Ascending aorta (tissue), 2 donors: ENCODE measurements at regions not wholly inside any gene's neighbourhood (a gene's known extent, or its start where the extent isn't known, plus 50 kb on each side); places are given as distances from the start of the nearest gene placed in this dataset.
"Not testable (repeated sequence)": the region's sequence is repeated elsewhere in the genome, so short reads cannot be mapped to it uniquely, and the experiment has no call there.

Source experiments
- DNase-seq, 2 donors: peaks; one replicate each; pipeline ENCODE4 v3.0.0-alpha.2; 2019; ENCODE audit warnings: low spot score in 2 of 2
- H3K27ac ChIP-seq, 2 donors: fragments of 200-600 bp; sonication (generic); one replicate each; pipeline ENCODE4 v1.5.1; 2016 to 2017; ENCODE audit warnings: mild to moderate bottlenecking in 1 of 2
- H3K27me3 ChIP-seq: fragments of 200-600 bp; sonication (generic); one replicate; pipeline ENCODE4 v1.5.1; 2017
- H3K36me3 ChIP-seq, 2 donors: fragments of 200-600 bp; sonication (generic); one replicate each; pipeline ENCODE4 v1.5.1; 2016
- H3K4me1 ChIP-seq, 2 donors: fragments of 200-600 bp; sonication (generic); one replicate each; pipeline ENCODE4 v1.5.1; 2016 to 2017; ENCODE audit warnings: mild to moderate bottlenecking in 1 of 2
- H3K4me3 ChIP-seq, 2 donors: fragments of 200-600 bp; sonication (generic); one replicate each; pipeline ENCODE4 v1.5.1; 2016 to 2017; ENCODE audit warnings: mild to moderate bottlenecking in 1 of 2
- H3K9me3 ChIP-seq, 2 donors: fragments of 200-600 bp; sonication (generic); one replicate each; pipeline ENCODE4 v1.5.1; 2016
- intact Hi-C: fragments of 100-400 bp; cut with DNase I; formaldehyde crosslinking; loops from one replicate; pipeline ENCODE4 v1.15.1; 2023
- TF ChIP-seq, protein P1 (sequence below), 3 experiments: fragments of 200-600 bp in 2 of 3; fragments of 450-650 bp in 1 of 3; sonication (generic) in 2 of 3; IDR thresholded peaks; one replicate each; pipeline ENCODE4 v1.5.1; 2016 to 2019; ENCODE audit warnings: antibody characterized with exemption in 3 of 3, mild to moderate bottlenecking in 1 of 3, moderate library complexity in 1 of 3

DNA sequence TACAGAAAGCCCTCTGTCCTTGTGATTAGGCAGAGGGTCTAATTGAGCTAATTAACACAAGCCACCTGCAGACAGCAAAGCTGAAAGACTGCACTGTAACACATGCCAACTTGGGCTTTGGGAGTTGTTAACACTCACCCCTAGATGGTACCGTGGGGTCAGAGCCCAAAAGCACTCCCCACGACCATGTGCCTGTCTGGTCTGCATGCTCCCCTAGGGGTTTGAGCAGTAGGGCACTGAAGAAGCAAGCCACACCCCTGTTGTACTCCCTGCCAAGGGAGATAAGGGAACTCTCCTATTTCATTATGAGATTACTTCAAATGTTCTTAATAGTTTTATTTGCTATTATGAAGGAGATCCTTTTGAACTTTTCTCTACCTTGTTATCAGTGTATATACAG is 560.1 kb upstream of the FSHR start:
- TF ChIP-seq, protein P1, sequence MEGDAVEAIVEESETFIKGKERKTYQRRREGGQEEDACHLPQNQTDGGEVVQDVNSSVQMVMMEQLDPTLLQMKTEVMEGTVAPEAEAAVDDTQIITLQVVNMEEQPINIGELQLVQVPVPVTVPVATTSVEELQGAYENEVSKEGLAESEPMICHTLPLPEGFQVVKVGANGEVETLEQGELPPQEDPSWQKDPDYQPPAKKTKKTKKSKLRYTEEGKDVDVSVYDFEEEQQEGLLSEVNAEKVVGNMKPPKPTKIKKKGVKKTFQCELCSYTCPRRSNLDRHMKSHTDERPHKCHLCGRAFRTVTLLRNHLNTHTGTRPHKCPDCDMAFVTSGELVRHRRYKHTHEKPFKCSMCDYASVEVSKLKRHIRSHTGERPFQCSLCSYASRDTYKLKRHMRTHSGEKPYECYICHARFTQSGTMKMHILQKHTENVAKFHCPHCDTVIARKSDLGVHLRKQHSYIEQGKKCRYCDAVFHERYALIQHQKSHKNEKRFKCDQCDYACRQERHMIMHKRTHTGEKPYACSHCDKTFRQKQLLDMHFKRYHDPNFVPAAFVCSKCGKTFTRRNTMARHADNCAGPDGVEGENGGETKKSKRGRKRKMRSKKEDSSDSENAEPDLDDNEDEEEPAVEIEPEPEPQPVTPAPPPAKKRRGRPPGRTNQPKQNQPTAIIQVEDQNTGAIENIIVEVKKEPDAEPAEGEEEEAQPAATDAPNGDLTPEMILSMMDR (IDR thresholded peaks at IDR 0.05) = no peak
- Histone ChIP-seq H3K9me3 (no peaks in the 10 kb centered on the region), H3K4me1 (no peaks in the 10 kb centered on the region), H3K36me3 (no peaks in the 10 kb centered on the region), H3K27ac (no peak overlapping the region), H3K27me3 (no peaks in the 10 kb centered on the region), H3K4me3 (no peak overlapping the region)
- intact Hi-C loops = no loop called here
- no peak for DNase-seq

DNA sequence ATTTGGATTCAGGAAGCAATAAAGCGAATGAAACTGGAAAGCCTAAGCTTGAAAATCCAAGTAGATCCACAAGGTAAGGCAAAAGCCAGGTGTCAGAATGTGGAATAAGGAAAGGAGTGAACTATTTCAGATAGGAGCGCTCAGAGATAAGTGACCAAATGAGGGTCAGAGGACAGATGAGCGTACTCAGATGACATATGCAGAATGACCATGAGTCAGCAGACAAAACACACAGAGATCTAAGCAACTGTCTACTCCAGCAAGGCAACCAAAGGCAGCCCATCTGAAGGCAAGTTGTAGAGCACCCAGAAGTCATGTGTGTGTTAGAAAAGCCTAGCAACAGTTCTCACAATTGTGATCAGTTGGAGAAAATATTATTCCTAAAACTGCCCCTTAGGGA is 548.4 kb upstream of the FSHR start:
- DNase-seq = no peak
- H3K4me3 ChIP-seq = no peak overlapping the region
- H3K36me3 ChIP-seq = no peaks in the 10 kb centered on the region
- no peaks in the 10 kb centered on the region for H3K4me1 ChIP-seq
- H3K27ac ChIP-seq = no peak overlapping the region
- H3K27me3 ChIP-seq = no peaks in the 10 kb centered on the region
- intact Hi-C loops = no loop called here
- TF ChIP-seq, protein P1 (IDR thresholded peaks at IDR 0.05) = no peak
- H3K9me3 ChIP-seq = no peaks in the 10 kb centered on the region

DNA sequence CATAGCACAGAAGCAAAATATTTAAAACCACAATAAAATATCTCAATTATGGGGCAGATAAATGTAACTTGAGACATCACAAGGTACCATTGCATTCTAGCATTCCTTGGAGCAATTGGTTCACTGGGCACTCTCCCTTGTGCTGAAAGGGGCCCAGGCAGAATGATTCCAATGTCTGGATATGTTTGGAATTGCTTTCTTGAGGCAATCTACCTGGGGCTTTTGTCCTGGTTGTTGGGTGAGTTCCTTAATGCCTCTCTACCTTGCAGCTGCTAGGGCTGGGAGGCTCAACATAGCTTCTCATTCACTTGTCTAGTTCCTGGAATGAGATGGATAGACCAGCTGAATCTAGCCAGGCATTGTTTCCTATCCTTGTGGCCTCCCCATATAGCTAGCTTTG is 539.6 kb upstream of the FSHR start:
- intact Hi-C loops = no loop called here
- TF ChIP-seq, protein P1 (IDR thresholded peaks at IDR 0.05) = no peak
- H3K4me1 ChIP-seq = no peaks in the 10 kb centered on the region

GRCh38 chr2:49692022-49692421 is 537.7 kb upstream of the FSHR start:
- H3K4me3 ChIP-seq, H3K9me3 ChIP-seq, H3K36me3 ChIP-seq, H3K27me3 ChIP-seq, H3K27ac ChIP-seq, intact Hi-C loops, H3K4me1 ChIP-seq, DNase-seq: not testable (repeated sequence)

More for the DNA sequence above, 539.6 kb upstream of the FSHR start:
- Histone ChIP-seq H3K9me3 (no peaks in the 10 kb centered on the region), H3K27me3 (no peaks in the 10 kb centered on the region), H3K4me3 (no peak overlapping the region), H3K36me3 (no peaks in the 10 kb centered on the region), H3K27ac (no peak overlapping the region)
- no peak for DNase-seq

- TF ChIP-seq, protein P1 (IDR thresholded peaks at IDR 0.05) = peak in 2 of 3 experiments; percentile 13 to 37
- H3K27ac ChIP-seq = no peak overlapping the region
- H3K9me3 ChIP-seq = no peaks in the 10 kb centered on the region
- no peaks in the 10 kb centered on the region for H3K27me3 ChIP-seq
- DNase-seq = no peak
- intact Hi-C loops = loop anchor here (5.0 to 10.0 kb wide), 2 partner anchors 457 to 714 kb away; no protein-coding TSS in a partner anchor
- H3K4me1 ChIP-seq = no peaks in the 10 kb centered on the region
- H3K4me3 ChIP-seq = no peak overlapping the region
- H3K36me3 ChIP-seq = no peaks in the 10 kb centered on the region
These were observed 533.6 kb upstream of the FSHR start for GRCh38 chr2:49687918-49688317.

DNA sequence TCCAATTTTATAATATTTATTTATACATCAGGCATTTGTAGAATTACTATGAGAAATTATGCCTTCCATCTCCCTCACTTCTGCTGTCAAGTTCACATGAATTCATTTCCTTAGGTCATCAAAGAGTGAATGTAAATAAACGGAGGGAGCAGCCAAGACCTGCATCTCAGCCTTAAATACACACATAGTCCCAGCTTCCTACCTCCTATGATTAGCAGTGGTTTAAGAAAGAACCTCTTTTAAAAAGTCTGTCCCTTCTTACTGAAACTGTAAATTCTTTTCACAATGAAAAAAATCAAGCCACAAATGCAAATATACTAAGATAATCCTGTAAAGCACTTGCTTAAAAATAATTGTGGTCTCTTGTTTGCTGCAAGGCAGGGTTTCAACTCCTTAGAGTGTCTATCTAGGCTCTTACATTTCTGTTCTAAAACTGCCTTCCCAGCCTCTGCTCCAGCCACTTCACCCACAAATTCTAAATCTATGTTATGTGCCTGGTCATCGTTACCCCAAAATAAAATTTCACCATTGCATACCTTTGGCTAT is 532.7 kb upstream of the FSHR start:
- intact Hi-C loops = loop anchor here (5.0 to 10.0 kb wide), 2 partner anchors 458 to 715 kb away; no protein-coding TSS in a partner anchor
- Histone ChIP-seq H3K27ac (no peak overlapping the region), H3K9me3 (no peaks in the 10 kb centered on the region), H3K4me3 (no peak overlapping the region), H3K4me1 (no peaks in the 10 kb centered on the region), H3K36me3 (no peaks in the 10 kb centered on the region), H3K27me3 (no peaks in the 10 kb centered on the region)
- TF ChIP-seq, protein P1 (IDR thresholded peaks at IDR 0.05) = no peak
- DNase-seq = no peak
